HG03066 (cell line): ENCODE measurements at regions not wholly inside any gene's neighbourhood (a gene's known extent, or its start where the extent isn't known, plus 50 kb on each side); places are given as distances from the start of the nearest gene placed in this dataset.

Source experiments
- ATAC-seq: cut with Tn5 transposase; IDR thresholded peaks from one replicate; pipeline ENCODE4 v1.9.1; 2021; ENCODE audit warnings: low read depth; ENCODE audit not compliant: unreplicated experiment

- ATAC-seq, result no peak
Measured at GRCh38 chr5:5542654-5543053, 120.2 kb downstream of the ICE1 start.

- no peak for ATAC-seq
Measured at GRCh38 chr5:5540065-5540464, 117.6 kb downstream of the ICE1 start.
